Naive thymus-derived CD4-positive, alpha-beta T cell (primary cell): ENCODE measurements at regions not wholly inside any gene's neighbourhood (a gene's known extent, or its start where the extent isn't known, plus 50 kb on each side); places are given as distances from the start of the nearest gene placed in this dataset.

Source experiments
- ATAC-seq: fragments of 150-1000 bp; cut with Tn5 transposase; 2 replicates; pipeline ENCODE4 v1.10.0; 2021; ENCODE audit warnings: mild to moderate bottlenecking, moderate library complexity
- CTCF ChIA-PET: fragments of 350-600 bp; sonication (Branson Sonifier 250); formaldehyde crosslinking; loops from one replicate; lab custom pipeline; 2021; ENCODE audit warnings: antibody characterized with exemption; lab: Charles Lee
- POLR2A ChIA-PET: fragments of 350-600 bp; sonication (Branson Sonifier 250); formaldehyde crosslinking; loops from one replicate; lab custom pipeline; 2021; ENCODE audit warnings: antibody characterized with exemption, inconsistent platforms; lab: Charles Lee
- DNase-seq, 9 donors: peaks; one replicate each; pipeline versions ENCODE4 v3.0.0 to v3.0.0-alpha.2; 2020 to 2022; ENCODE audit warnings: mixed read lengths in 1 of 9
- H3K27ac ChIP-seq: one replicate; pipeline ENCODE4 v1.7.0; 2013; ENCODE audit warnings: mild to moderate bottlenecking, low read depth, low read length, moderate library complexity
- H3K27me3 ChIP-seq, 2 donors: one replicate each; pipeline ENCODE4 v1.7.0; 2013; ENCODE audit warnings: low read length in 2 of 2, mild to moderate bottlenecking in 2 of 2, moderate library complexity in 2 of 2; ENCODE audit not compliant: control insufficient read depth in 2 of 2, insufficient read depth in 2 of 2
- H3K36me3 ChIP-seq, 3 experiments: 1 replicate in 2 of 3; 2 replicates in 1 of 3; pipeline ENCODE4 v1.7.0; 2013; ENCODE audit warnings: low read length in 3 of 3, mild to moderate bottlenecking in 3 of 3, moderate library complexity in 1 of 3; ENCODE audit not compliant: insufficient read depth in 3 of 3, control insufficient read depth in 2 of 3
- H3K4me1 ChIP-seq, 2 donors: one replicate each; pipeline ENCODE4 v1.7.0; 2013; ENCODE audit warnings: low read length in 2 of 2, mild to moderate bottlenecking in 2 of 2, moderate library complexity in 1 of 2; ENCODE audit not compliant: control insufficient read depth in 2 of 2, insufficient read depth in 2 of 2
- H3K4me3 ChIP-seq: 2 replicates; pipeline ENCODE4 v1.7.0; 2013; ENCODE audit warnings: mild to moderate bottlenecking, low read length
- H3K9me3 ChIP-seq, 3 experiments: 1 replicate in 2 of 3; 2 replicates in 1 of 3; pipeline ENCODE4 v1.7.0; 2013; ENCODE audit warnings: low read length in 3 of 3; ENCODE audit not compliant: control insufficient read depth in 2 of 3
- H3K27ac Mint-ChIP-seq, 9 donors: one replicate each; pipeline ENCODE4 v1.8.0; 2020 to 2022; ENCODE audit warnings: mixed read lengths in 9 of 9, mild to moderate bottlenecking in 8 of 9, moderate library complexity in 5 of 9, inconsistent platforms in 2 of 9
- H3K27me3 Mint-ChIP-seq, 5 donors: one replicate each; pipeline ENCODE4 v1.8.0; 2021 to 2022; ENCODE audit warnings: mixed read lengths in 5 of 5, mild to moderate bottlenecking in 1 of 5
- H3K36me3 Mint-ChIP-seq, 5 donors: one replicate each; pipeline ENCODE4 v1.8.0; 2020 to 2022; ENCODE audit warnings: mixed read lengths in 5 of 5, mild to moderate bottlenecking in 3 of 5, inconsistent platforms in 1 of 5
- H3K4me1 Mint-ChIP-seq, 7 donors: one replicate each; pipeline ENCODE4 v1.8.0; 2020 to 2022; ENCODE audit warnings: mixed read lengths in 7 of 7, mild to moderate bottlenecking in 3 of 7, inconsistent platforms in 1 of 7
- H3K4me3 Mint-ChIP-seq, 10 donors: one replicate each; pipeline ENCODE4 v1.8.0; 2020 to 2022; ENCODE audit warnings: mild to moderate bottlenecking in 10 of 10, mixed read lengths in 10 of 10, moderate library complexity in 6 of 10, inconsistent platforms in 2 of 10
- H3K9me3 Mint-ChIP-seq, 11 donors: one replicate each; pipeline ENCODE4 v1.8.0; 2020 to 2022; ENCODE audit warnings: mixed read lengths in 11 of 11, mild to moderate bottlenecking in 4 of 11, inconsistent platforms in 1 of 11, moderate library complexity in 1 of 11
- intact Hi-C, 2 donors: fragments of 100-400 bp; cut with micrococcal nuclease; formaldehyde crosslinking; loops; one replicate each; pipeline ENCODE4 v1.15.1; 2023

DNA sequence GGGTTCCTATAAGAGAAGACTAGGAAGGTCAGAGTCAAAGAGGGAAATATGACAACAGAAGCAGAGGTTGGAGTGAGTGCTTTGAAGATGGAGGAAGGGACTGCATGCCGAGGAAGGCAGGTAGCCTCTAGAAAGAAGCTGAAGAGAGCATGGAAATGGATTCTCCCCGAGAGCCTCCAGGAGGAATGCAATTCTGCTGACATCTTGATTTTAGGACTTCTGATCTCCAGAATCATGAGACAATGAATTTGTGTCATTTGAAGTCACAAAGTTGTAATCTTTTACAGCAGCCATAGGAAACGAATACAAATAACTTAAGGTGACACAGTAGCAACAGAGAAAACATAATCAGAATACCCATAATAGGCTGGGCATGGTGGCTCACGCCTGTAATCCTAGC, 69.2 kb upstream of the UBAC2 start:
- H3K27me3 Mint-ChIP-seq: peaks cover 0 to 15% (median 0%) of the 10 kb centered on the region in 5 donors
- ChIA-PET POLR2A (no interaction called here), CTCF (no interaction called here)
- no peaks in the 10 kb centered on the region for H3K4me1 Mint-ChIP-seq
- Histone ChIP-seq H3K27me3 (no peaks in the 10 kb centered on the region), H3K9me3 (no peaks in the 10 kb centered on the region), H3K36me3 (no peaks in the 10 kb centered on the region), H3K4me1 (no peaks in the 10 kb centered on the region), H3K27ac (no peak overlapping the region), H3K4me3 (no peak overlapping the region)
- DNase-seq: no peak
- no peaks in the 10 kb centered on the region for H3K9me3 Mint-ChIP-seq
- ATAC-seq: no peak
- no peaks in the 10 kb centered on the region for H3K36me3 Mint-ChIP-seq
- intact Hi-C loops: no loop called here
- H3K4me3 Mint-ChIP-seq: no peak overlapping the region
- H3K27ac Mint-ChIP-seq: no peak overlapping the region

DNA sequence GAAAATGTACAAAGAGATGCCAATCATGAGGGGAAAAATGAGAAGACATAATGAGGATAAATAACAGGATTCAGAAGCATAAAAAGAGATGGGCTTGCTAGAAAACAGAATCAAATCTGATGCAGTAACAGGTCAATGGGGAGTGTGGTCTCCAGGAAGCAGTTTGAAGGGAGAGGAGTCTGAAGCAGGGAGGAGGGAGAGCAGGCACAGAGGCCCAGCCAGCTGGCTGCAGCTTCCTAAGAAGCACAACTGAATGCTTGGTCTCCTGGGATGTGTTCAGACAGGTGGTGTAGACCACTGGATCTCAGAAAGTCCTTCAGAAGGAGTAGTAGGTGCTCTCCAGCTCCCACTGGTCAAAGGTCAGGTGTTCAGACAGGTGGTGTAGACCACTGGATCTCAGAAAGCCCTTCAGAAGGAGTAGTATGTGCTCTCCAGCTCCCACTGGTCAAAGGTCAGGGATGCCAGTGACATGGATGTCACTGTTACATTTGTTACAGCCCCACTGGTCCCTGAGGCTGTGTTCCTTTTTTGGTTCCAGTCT, 68.3 kb upstream of the UBAC2 start:
- Mint-ChIP-seq H3K9me3 (no peaks in the 10 kb centered on the region), H3K36me3 (no peaks in the 10 kb centered on the region), H3K4me3 (no peak overlapping the region), H3K27me3 (peaks cover 0 to 15% (median 0%) of the 10 kb centered on the region in 5 donors), H3K27ac (no peak overlapping the region), H3K4me1 (no peaks in the 10 kb centered on the region)
- H3K36me3 ChIP-seq: no peaks in the 10 kb centered on the region
- H3K4me1 ChIP-seq: no peaks in the 10 kb centered on the region
- DNase-seq: no peak
- no peaks in the 10 kb centered on the region for H3K27me3 ChIP-seq
- no peak overlapping the region for H3K4me3 ChIP-seq
- ChIA-PET POLR2A (no interaction called here), CTCF (no interaction called here)
- H3K27ac ChIP-seq: no peak overlapping the region
- intact Hi-C loops: no loop called here
- no peaks in the 10 kb centered on the region for H3K9me3 ChIP-seq
- no peak for ATAC-seq

DNA sequence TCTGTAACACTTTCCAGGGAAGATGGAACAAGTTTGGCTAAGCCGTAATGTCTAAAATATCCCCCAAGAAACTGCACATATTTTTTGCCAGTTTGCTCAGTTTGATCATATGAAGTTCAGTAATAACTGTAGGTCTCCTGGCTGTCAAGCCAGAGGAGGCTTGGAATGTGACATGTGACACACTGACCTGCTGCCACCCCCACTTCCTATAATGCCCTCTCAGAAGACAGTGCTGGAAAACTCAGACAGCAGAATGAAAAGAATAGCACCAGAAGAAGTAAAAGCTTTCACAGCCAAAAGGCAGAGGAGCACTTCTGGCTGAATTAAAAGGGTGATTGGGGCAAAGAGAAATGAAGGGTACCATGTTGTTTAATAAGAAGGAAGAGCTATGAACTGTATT, 67.4 kb upstream of the UBAC2 start:
- Histone ChIP-seq H3K27me3 (no peaks in the 10 kb centered on the region), H3K36me3 (no peaks in the 10 kb centered on the region), H3K27ac (no peak overlapping the region), H3K4me1 (no peaks in the 10 kb centered on the region), H3K4me3 (no peak overlapping the region), H3K9me3 (no peaks in the 10 kb centered on the region)
- no peaks in the 10 kb centered on the region for H3K36me3 Mint-ChIP-seq
- H3K27me3 Mint-ChIP-seq: peaks cover 0 to 15% (median 0%) of the 10 kb centered on the region in 5 donors
- POLR2A ChIA-PET: no interaction called here
- no peaks in the 10 kb centered on the region for H3K4me1 Mint-ChIP-seq
- ATAC-seq (no peak), DNase-seq (no peak)
- peak overlapping the region in 1 of 9 donors; percentile 62 for H3K27ac Mint-ChIP-seq
- no peaks in the 10 kb centered on the region for H3K9me3 Mint-ChIP-seq
- intact Hi-C loops: no loop called here
- no peak overlapping the region for H3K4me3 Mint-ChIP-seq
- CTCF ChIA-PET: interaction anchor here (0.6 kb wide), 1 partner anchor 22 kb away, joined by 6 read pairs; no protein-coding TSS in a partner anchor

DNA sequence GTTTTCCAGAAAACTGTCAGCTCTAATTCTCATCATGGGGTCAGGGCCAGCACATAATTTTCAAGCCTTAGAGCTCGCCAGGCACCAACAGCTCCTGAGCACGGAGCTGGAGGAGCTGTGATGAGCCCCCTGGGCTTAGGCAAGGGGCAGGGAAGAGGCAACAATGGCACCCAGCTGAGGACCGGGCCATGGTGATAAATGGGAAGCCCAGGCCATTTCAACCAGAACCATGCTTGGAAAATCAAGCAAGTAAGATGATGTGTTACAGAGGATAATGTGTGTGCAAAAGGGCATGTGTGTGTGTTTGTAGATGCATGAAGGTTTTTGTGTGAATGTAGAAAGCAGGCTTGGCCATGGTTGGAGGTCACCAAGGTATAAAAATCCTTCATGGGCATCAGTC, 66.8 kb upstream of the UBAC2 start:
- H3K27me3 ChIP-seq: no peaks in the 10 kb centered on the region
- no peak overlapping the region for H3K4me3 ChIP-seq
- Mint-ChIP-seq H3K4me1 (no peaks in the 10 kb centered on the region), H3K4me3 (no peak overlapping the region), H3K36me3 (no peaks in the 10 kb centered on the region), H3K27me3 (peaks cover 0 to 15% (median 0%) of the 10 kb centered on the region in 5 donors), H3K27ac (no peak overlapping the region), H3K9me3 (no peaks in the 10 kb centered on the region)
- H3K4me1 ChIP-seq: no peaks in the 10 kb centered on the region
- H3K36me3 ChIP-seq: no peaks in the 10 kb centered on the region
- CTCF ChIA-PET: no interaction called here
- H3K27ac ChIP-seq: no peak overlapping the region
- no peaks in the 10 kb centered on the region for H3K9me3 ChIP-seq
- DNase-seq (no peak), ATAC-seq (no peak)
- intact Hi-C loops: no loop called here
- POLR2A ChIA-PET: interaction anchor here (0.6 kb wide), 1 partner anchor 9 kb away, joined by 3 read pairs; no protein-coding TSS in a partner anchor

DNA sequence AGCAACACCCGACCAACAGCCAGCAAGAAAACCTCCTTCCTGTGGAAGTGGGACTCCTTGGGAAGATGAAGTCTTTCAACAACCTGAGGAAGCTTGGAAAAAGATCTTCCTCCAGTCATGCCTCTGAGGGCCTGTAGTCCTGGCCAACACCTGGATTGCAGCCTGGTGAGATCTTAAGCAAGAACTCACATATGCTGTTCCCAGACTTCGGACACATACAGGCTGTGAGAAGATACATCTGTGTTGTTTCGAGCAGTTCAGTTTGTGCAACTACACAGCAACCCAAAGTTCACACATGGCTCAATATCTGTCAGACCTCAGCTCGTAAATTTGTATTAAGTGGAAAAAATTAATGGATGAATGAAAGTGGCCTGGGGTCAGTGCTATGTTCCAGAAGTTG, 65.1 kb upstream of the UBAC2 start:
- Mint-ChIP-seq H3K4me1 (no peaks in the 10 kb centered on the region), H3K36me3 (no peaks in the 10 kb centered on the region), H3K27me3 (peaks cover 0 to 12% (median 0%) of the 10 kb centered on the region in 5 donors), H3K27ac (no peak overlapping the region), H3K9me3 (no peaks in the 10 kb centered on the region), H3K4me3 (no peak overlapping the region)
- intact Hi-C loops: no loop called here
- CTCF ChIA-PET: no interaction called here
- Histone ChIP-seq H3K27me3 (no peaks in the 10 kb centered on the region), H3K9me3 (no peaks in the 10 kb centered on the region), H3K27ac (no peak overlapping the region), H3K4me3 (no peak overlapping the region), H3K4me1 (no peaks in the 10 kb centered on the region), H3K36me3 (no peaks in the 10 kb centered on the region)
- POLR2A ChIA-PET: no interaction called here
- DNase-seq: no peak
- ATAC-seq: no peak

DNA sequence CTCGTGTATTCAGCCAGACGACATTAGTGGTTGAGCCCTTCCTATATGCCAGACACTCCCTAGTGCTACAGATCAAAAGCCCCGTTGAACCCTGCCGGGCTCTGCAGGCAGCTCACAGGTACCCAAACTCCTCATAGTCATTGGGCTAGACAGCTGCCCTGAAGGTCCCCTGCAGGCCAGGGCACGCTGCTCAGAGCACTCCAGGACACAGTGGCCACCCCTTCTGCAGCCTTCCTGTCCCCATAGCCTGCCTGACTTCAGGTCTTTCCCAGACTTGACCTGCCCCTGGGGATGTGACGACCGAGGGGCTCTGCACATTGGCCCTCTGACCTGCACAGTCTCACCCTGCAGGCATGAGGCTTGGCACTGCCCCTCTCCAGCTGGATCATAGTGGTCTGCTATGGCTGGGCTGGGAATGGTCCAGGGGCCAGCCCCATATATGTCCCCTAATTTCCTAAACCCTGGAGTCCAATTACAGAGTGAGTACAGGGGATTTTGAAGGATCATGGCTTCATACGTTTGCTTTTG, 64.2 kb upstream of the UBAC2 start:
- DNase-seq: no peak
- POLR2A ChIA-PET: no interaction called here
- no peaks in the 10 kb centered on the region for H3K27me3 ChIP-seq

DNA sequence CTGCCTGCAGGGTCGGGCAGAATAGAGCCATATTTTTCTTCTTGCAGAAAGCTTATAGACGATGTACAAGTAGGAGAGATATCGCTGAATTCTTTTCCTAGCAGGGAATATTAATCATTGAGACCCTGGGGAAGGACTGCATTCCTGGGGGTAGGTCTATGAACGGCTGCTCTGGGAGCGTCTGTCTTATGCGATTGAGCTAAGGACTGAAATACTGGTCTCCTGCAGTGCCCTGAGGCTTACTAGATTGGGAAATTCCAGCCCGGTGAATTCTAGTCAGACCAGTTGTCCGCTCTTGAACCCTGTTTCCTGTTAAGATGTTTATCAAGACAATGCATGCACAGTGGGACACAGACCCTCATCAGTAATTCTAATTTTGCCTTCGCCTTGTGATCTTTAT, 59.8 kb upstream of the UBAC2 start:
- ChIA-PET POLR2A (no interaction called here), CTCF (no interaction called here)
- no peak overlapping the region for H3K27ac Mint-ChIP-seq
- H3K9me3 Mint-ChIP-seq: peaks cover 0 to 6% (median 2%) of the 10 kb centered on the region in 11 donors
- intact Hi-C loops: no loop called here
- H3K9me3 ChIP-seq: no peaks in the 10 kb centered on the region
- H3K27ac ChIP-seq: no peak overlapping the region
- no peaks in the 10 kb centered on the region for H3K4me1 ChIP-seq
- H3K36me3 Mint-ChIP-seq: peaks cover 0 to 4% (median 0%) of the 10 kb centered on the region in 5 donors
- peaks cover 0 to 27% (median 9%) of the 10 kb centered on the region in 5 donors for H3K27me3 Mint-ChIP-seq
- no peak for DNase-seq
- H3K27me3 ChIP-seq: no peaks in the 10 kb centered on the region
- no peaks in the 10 kb centered on the region for H3K36me3 ChIP-seq
- no peak overlapping the region for H3K4me3 ChIP-seq
- no peak for ATAC-seq
- H3K4me3 Mint-ChIP-seq: no peak overlapping the region
- peaks cover 0 to 4% (median 0%) of the 10 kb centered on the region in 7 donors for H3K4me1 Mint-ChIP-seq

More for the DNA sequence above, 64.2 kb upstream of the UBAC2 start:
- no peaks in the 10 kb centered on the region for H3K9me3 ChIP-seq
- CTCF ChIA-PET: no interaction called here
- Mint-ChIP-seq H3K27me3 (peaks cover 0 to 18% (median 2%) of the 10 kb centered on the region in 5 donors), H3K4me3 (no peak overlapping the region), H3K36me3 (peaks cover 0 to 3% (median 0%) of the 10 kb centered on the region in 5 donors), H3K4me1 (no peaks in the 10 kb centered on the region), H3K9me3 (peaks cover 0 to 4% (median under 1%) of the 10 kb centered on the region in 11 donors), H3K27ac (no peak overlapping the region)
- H3K36me3 ChIP-seq: no peaks in the 10 kb centered on the region
- intact Hi-C loops: no loop called here
- no peaks in the 10 kb centered on the region for H3K4me1 ChIP-seq
- no peak for ATAC-seq
- H3K27ac ChIP-seq: no peak overlapping the region
- H3K4me3 ChIP-seq: no peak overlapping the region
